CD4-positive, CD25-positive, alpha-beta regulatory T cell (primary cell): ENCODE measurements at regions not wholly inside any gene's neighbourhood (a gene's known extent, or its start where the extent isn't known, plus 50 kb on each side); places are given as distances from the start of the nearest gene placed in this dataset.

ENCODE experiments used
- ATAC-seq, 2 donors: fragments of 150-1000 bp; cut with Tn5 transposase; one replicate each; pipeline ENCODE4 v1.10.0; 2021; ENCODE audit warnings: low read depth in 2 of 2, moderate number of reproducible peaks in 2 of 2, moderate library complexity in 1 of 2
- DNase-seq, 3 donors: peaks; one replicate each; pipeline versions ENCODE4 v3.0.0 to v3.0.0-alpha.2; 2012 to 2022; ENCODE audit warnings: mixed read lengths in 1 of 3
- H3K27ac ChIP-seq: one replicate; pipeline ENCODE4 v1.7.0; 2013; ENCODE audit warnings: mild to moderate bottlenecking, low read length; ENCODE audit not compliant: insufficient read depth, poor library complexity, severe bottlenecking
- H3K27me3 ChIP-seq: one replicate; pipeline ENCODE4 v1.7.0; 2013; ENCODE audit warnings: low read length; ENCODE audit not compliant: control insufficient read depth, insufficient read depth
- H3K36me3 ChIP-seq: one replicate; pipeline ENCODE4 v1.7.0; 2013; ENCODE audit warnings: mild to moderate bottlenecking, low read length, moderate library complexity; ENCODE audit not compliant: control insufficient read depth, insufficient read depth
- H3K4me1 ChIP-seq: 2 replicates; pipeline ENCODE4 v1.7.0; 2013; ENCODE audit warnings: mild to moderate bottlenecking, low read length; ENCODE audit not compliant: insufficient read depth, control insufficient read depth, poor library complexity, severe bottlenecking
- H3K4me3 ChIP-seq: one replicate; pipeline ENCODE4 v1.7.0; 2013; ENCODE audit warnings: low read depth, mild to moderate bottlenecking, low read length, moderate library complexity
- H3K9me3 ChIP-seq, 2 experiments: 1 replicate in 1 of 2; 2 replicates in 1 of 2; pipeline ENCODE4 v1.7.0; 2013; ENCODE audit warnings: low read length in 2 of 2, mild to moderate bottlenecking in 1 of 2, moderate library complexity in 1 of 2; ENCODE audit not compliant: control insufficient read depth in 2 of 2
- H3K27ac Mint-ChIP-seq, 3 donors: one replicate each; pipeline ENCODE4 v1.8.0; 2020 to 2022; ENCODE audit warnings: mild to moderate bottlenecking in 3 of 3, mixed read lengths in 3 of 3, moderate library complexity in 2 of 3
- H3K27me3 Mint-ChIP-seq: one replicate; pipeline ENCODE4 v1.8.0; 2022; ENCODE audit warnings: mild to moderate bottlenecking, mixed read lengths
- H3K36me3 Mint-ChIP-seq: one replicate; pipeline ENCODE4 v1.8.0; 2020; ENCODE audit warnings: mixed read lengths
- H3K4me1 Mint-ChIP-seq, 4 donors: one replicate each; pipeline ENCODE4 v1.8.0; 2020 to 2022; ENCODE audit warnings: mixed read lengths in 4 of 4, mild to moderate bottlenecking in 1 of 4
- H3K4me3 Mint-ChIP-seq, 4 donors: one replicate each; pipeline ENCODE4 v1.8.0; 2020 to 2022; ENCODE audit warnings: mild to moderate bottlenecking in 4 of 4, mixed read lengths in 4 of 4, moderate library complexity in 3 of 4
- H3K9me3 Mint-ChIP-seq, 7 donors: one replicate each; pipeline ENCODE4 v1.8.0; 2020 to 2022; ENCODE audit warnings: mixed read lengths in 7 of 7, mild to moderate bottlenecking in 3 of 7, moderate library complexity in 2 of 7

DNA sequence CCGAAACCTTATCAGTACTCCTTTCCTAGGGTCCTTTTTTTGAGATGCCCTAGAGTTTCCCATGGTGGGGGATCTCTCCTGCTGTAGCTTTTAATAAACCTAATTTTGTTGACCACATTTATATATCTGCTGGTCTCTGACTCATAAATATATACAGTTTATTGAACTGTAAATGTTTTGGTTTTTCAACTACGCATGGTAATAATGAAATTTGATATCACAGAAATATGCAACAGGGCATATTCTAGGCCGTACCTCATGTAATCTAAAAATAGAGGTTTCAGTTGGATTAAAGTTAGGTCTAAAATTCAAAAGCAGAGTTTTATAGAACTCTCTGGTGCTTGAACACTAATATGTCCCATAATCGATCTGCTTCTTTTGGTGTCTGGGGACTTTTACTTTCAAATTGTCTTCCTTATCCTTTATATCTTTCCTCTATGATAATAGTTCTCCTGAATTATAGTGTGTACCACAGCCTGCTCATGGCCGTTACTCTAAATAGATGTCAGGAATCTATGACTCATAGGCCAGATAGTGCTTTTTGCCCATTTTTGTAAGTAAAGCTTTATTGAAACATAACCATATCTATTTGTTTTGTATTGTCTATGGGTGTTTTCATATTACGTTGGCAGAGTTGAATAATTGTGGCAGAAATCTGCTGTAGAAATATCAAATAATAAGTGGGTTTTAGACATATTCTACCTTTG is 324.8 kb upstream of the PCDH9 start:
- no peaks in the 10 kb centered on the region for H3K4me1 ChIP-seq
- no peak overlapping the region for H3K27ac Mint-ChIP-seq
- no peak overlapping the region for H3K4me3 Mint-ChIP-seq
- DNase-seq (no peak), ATAC-seq (no peak)
- H3K4me3 ChIP-seq, result no peak overlapping the region
- no peaks in the 10 kb centered on the region for H3K36me3 Mint-ChIP-seq
- H3K36me3 ChIP-seq, result no peaks in the 10 kb centered on the region
- no peaks in the 10 kb centered on the region for H3K4me1 Mint-ChIP-seq
- no peaks in the 10 kb centered on the region for H3K27me3 ChIP-seq
- H3K9me3 ChIP-seq, result peaks cover 11 to 12% of the 10 kb centered on the region in 2 experiments
- no peak overlapping the region for H3K27ac ChIP-seq
- peaks cover 1 to 29% (median 4%) of the 10 kb centered on the region in 7 donors for H3K9me3 Mint-ChIP-seq
- no peaks in the 10 kb centered on the region for H3K27me3 Mint-ChIP-seq

DNA sequence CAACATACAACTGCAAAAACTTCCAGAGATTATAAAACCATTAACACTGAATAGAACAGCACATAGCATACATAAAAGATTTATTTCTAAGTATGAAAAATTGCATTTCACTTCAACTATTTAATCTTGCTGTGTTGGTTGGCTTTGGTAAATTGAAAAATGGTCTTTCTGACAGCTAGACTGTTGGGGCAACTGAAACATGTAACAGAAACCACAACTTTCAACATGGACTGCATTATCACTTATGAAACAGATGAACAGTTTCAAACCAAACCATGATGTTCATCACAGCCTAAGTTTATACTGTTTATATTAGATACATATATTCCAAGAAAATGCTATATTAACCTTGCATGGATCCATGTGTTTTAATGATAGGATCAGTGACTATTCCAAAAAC is 324.1 kb upstream of the PCDH9 start:
- Histone ChIP-seq H3K9me3 (peaks cover 11 to 12% of the 10 kb centered on the region in 2 experiments), H3K27me3 (no peaks in the 10 kb centered on the region), H3K4me3 (no peak overlapping the region), H3K27ac (no peak overlapping the region), H3K4me1 (no peaks in the 10 kb centered on the region), H3K36me3 (no peaks in the 10 kb centered on the region)
- ATAC-seq (no peak), DNase-seq (no peak)
- H3K9me3 Mint-ChIP-seq, result peaks cover 1 to 29% (median 4%) of the 10 kb centered on the region in 7 donors
- H3K27ac Mint-ChIP-seq, result no peak overlapping the region
- H3K27me3 Mint-ChIP-seq, result no peaks in the 10 kb centered on the region
- no peaks in the 10 kb centered on the region for H3K4me1 Mint-ChIP-seq
- no peak overlapping the region for H3K4me3 Mint-ChIP-seq
- no peaks in the 10 kb centered on the region for H3K36me3 Mint-ChIP-seq

DNA sequence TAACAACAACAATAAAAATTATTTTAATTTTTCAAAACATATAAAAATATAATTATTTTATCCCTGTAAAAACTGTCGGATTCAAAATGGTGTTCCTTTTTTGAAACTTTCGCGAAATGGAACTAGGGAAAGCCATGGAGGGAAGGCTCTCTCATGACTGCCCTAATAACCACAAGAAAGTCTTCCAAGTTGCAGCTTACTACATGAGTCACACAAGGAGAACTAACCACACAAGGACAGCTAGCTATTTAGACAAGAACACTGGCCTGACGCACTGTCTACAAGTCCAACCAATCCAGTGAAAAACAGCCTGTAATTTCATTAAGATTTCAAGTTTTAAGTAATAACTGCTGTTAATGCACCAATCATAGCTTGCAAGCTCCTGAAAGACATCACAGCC is 319.2 kb upstream of the PCDH9 start:
- Histone ChIP-seq H3K4me1 (no peaks in the 10 kb centered on the region), H3K4me3 (no peak overlapping the region), H3K36me3 (no peaks in the 10 kb centered on the region), H3K27ac (no peak overlapping the region), H3K27me3 (no peaks in the 10 kb centered on the region), H3K9me3 (no peaks in the 10 kb centered on the region)
- no peaks in the 10 kb centered on the region for H3K27me3 Mint-ChIP-seq
- peaks cover 0 to 9% (median 4%) of the 10 kb centered on the region in 7 donors for H3K9me3 Mint-ChIP-seq
- H3K36me3 Mint-ChIP-seq, result no peaks in the 10 kb centered on the region
- H3K4me3 Mint-ChIP-seq, result no peak overlapping the region
- no peak for DNase-seq
- no peaks in the 10 kb centered on the region for H3K4me1 Mint-ChIP-seq
- no peak overlapping the region for H3K27ac Mint-ChIP-seq
- ATAC-seq, result no peak

DNA sequence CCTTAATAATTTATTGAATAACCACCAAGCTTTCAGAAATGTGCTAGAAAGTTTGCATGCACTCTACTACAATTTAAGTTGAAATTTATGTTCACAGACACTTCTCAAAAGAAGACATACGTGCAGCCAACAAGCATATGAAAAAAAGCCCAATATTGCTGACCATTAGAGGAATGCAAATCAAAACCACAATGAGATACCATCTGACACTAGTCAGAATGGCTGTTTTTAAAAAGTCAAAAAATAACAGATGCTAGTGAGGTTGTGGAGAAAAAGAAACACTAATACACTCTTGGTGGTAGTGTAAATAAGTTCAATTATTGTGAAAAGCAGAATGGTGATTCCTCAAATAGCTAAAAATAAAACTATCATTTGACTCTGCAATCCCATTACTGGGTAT is 308.8 kb upstream of the PCDH9 start:
- no peak for DNase-seq
- H3K9me3 ChIP-seq, result no peaks in the 10 kb centered on the region
- no peaks in the 10 kb centered on the region for H3K36me3 ChIP-seq
- H3K27ac ChIP-seq, result no peak overlapping the region
- Mint-ChIP-seq H3K4me1 (no peaks in the 10 kb centered on the region), H3K27ac (no peak overlapping the region), H3K36me3 (no peaks in the 10 kb centered on the region), H3K9me3 (peaks cover 0 to 26% (median 8%) of the 10 kb centered on the region in 7 donors), H3K4me3 (no peak overlapping the region), H3K27me3 (no peaks in the 10 kb centered on the region)
- no peak overlapping the region for H3K4me3 ChIP-seq
- no peaks in the 10 kb centered on the region for H3K4me1 ChIP-seq
- no peaks in the 10 kb centered on the region for H3K27me3 ChIP-seq
- no peak for ATAC-seq

DNA sequence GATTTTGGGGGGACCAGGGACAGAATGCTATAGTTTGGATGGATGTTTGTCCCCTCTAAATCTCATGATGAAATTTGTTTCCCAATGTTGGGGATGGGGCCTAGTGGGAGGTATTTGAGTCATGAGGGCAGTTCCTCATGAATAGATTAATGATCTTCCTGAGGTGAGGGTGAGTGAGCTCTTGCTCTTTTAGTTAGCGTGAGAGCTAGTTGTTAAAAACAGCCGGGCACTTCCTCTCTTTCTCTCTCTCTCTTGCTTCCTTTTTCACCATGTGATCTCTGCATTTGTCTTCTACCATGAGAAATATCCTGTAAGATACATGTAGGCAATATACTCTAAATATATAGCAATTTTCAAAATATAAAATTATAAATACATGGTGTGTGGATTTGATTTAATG is 290.8 kb upstream of the PCDH9 start:
- Mint-ChIP-seq H3K36me3 (no peaks in the 10 kb centered on the region), H3K9me3 (peaks cover 5 to 24% (median 11%) of the 10 kb centered on the region in 7 donors), H3K27me3 (no peaks in the 10 kb centered on the region), H3K4me3 (no peak overlapping the region), H3K27ac (no peak overlapping the region), H3K4me1 (no peaks in the 10 kb centered on the region)
- no peaks in the 10 kb centered on the region for H3K36me3 ChIP-seq
- H3K27me3 ChIP-seq, result no peaks in the 10 kb centered on the region
- no peak overlapping the region for H3K4me3 ChIP-seq
- no peak overlapping the region for H3K27ac ChIP-seq
- peaks cover 5 to 7% of the 10 kb centered on the region in 2 experiments for H3K9me3 ChIP-seq
- no peak for ATAC-seq
- no peak for DNase-seq
- no peaks in the 10 kb centered on the region for H3K4me1 ChIP-seq

DNA sequence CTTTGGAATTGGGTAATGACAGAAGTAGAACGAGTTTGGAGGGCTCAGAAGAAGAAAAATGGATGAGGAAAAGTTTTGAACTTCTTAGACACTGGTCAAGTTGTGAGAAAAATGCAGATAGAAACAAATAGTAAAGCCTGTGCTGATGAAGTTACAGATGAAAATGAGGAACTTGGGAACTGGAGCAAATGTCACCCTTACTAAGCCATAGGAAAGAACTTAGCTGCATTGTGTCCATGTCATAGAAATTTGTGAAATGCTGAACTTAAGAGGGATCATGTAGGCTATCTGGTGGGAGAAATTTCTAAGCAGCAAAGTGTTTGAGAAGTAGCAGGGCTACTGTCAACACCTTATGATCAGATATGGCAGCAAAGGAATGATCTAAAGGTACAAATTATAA is 289.2 kb upstream of the PCDH9 start:
- Mint-ChIP-seq H3K36me3 (no peaks in the 10 kb centered on the region), H3K27me3 (no peaks in the 10 kb centered on the region), H3K4me1 (no peaks in the 10 kb centered on the region), H3K27ac (no peak overlapping the region), H3K4me3 (no peak overlapping the region), H3K9me3 (peaks cover 1 to 13% (median 4%) of the 10 kb centered on the region in 7 donors)
- no peaks in the 10 kb centered on the region for H3K27me3 ChIP-seq
- DNase-seq (no peak), ATAC-seq (no peak)
- no peak overlapping the region for H3K4me3 ChIP-seq
- H3K36me3 ChIP-seq, result no peaks in the 10 kb centered on the region
- no peak overlapping the region for H3K27ac ChIP-seq
- H3K4me1 ChIP-seq, result no peaks in the 10 kb centered on the region
- peaks cover 7% of the 10 kb centered on the region in 2 experiments for H3K9me3 ChIP-seq

DNA sequence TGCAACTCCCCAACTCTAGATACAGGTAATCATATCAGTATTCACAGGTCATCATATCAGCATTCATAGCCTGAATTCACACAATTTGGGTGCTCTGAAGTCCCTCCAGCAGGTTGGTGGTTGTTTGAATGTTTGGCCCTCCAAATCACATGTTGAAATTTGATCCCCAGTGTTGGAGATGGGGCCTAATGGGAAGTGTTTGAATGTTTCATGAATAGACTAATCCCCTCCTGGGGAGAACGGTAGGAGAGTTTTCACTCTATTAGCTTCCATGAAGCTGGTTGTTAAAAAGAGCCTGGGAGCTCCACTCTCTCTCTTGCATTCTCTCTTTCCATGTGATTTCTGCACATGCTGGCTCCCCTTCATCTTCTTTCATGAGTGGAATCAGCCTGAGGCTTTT is 288.6 kb upstream of the PCDH9 start:
- Histone ChIP-seq H3K9me3 (peaks cover 7 to 9% of the 10 kb centered on the region in 2 experiments), H3K4me3 (no peak overlapping the region), H3K4me1 (no peaks in the 10 kb centered on the region), H3K27me3 (no peaks in the 10 kb centered on the region), H3K36me3 (no peaks in the 10 kb centered on the region), H3K27ac (no peak overlapping the region)
- DNase-seq, result no peak
- Mint-ChIP-seq H3K9me3 (peaks cover 0 to 9% (median 3%) of the 10 kb centered on the region in 7 donors), H3K27ac (no peak overlapping the region), H3K4me3 (no peak overlapping the region), H3K36me3 (no peaks in the 10 kb centered on the region), H3K27me3 (no peaks in the 10 kb centered on the region), H3K4me1 (no peaks in the 10 kb centered on the region)
- no peak for ATAC-seq

DNA sequence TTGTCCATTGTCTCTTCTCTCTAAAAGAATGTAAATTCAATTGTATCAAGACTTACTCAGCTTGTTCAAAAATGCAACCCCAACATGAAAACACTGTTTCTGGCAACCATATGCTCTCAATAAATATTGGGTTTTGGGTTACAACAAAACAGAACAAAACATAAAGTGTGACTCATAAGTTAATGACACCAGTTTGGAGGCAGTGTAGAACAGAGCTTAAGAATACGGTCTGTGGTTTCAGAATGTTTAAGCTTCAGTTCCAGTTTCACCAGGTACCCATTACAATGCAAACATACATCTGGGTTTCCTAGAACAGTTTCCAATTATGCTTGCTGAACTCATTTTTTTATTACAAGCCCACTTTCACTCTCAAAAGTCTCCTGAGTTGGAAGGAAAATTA is 285.8 kb upstream of the PCDH9 start:
- Histone ChIP-seq H3K27me3 (no peaks in the 10 kb centered on the region), H3K9me3 (peaks cover 4 to 9% of the 10 kb centered on the region in 2 experiments), H3K4me3 (no peak overlapping the region), H3K36me3 (no peaks in the 10 kb centered on the region), H3K4me1 (no peaks in the 10 kb centered on the region), H3K27ac (no peak overlapping the region)
- no peaks in the 10 kb centered on the region for H3K27me3 Mint-ChIP-seq
- no peaks in the 10 kb centered on the region for H3K36me3 Mint-ChIP-seq
- H3K9me3 Mint-ChIP-seq, result peaks cover 0 to 8% (median 3%) of the 10 kb centered on the region in 7 donors
- DNase-seq (no peak), ATAC-seq (no peak)
- H3K27ac Mint-ChIP-seq, result no peak overlapping the region
- H3K4me1 Mint-ChIP-seq, result no peaks in the 10 kb centered on the region
- no peak overlapping the region for H3K4me3 Mint-ChIP-seq
